ENCODE measurements at regions not wholly inside any gene's neighbourhood (a gene's known extent, or its start where the extent isn't known, plus 50 kb on each side); places are given as distances from the start of the nearest gene placed in this dataset.

GRCh38 chr11:87405843-87406242, 368.1 kb downstream of the TMEM135 start:
- no peak for DNase-seq

- DNase-seq, result no peak
These were observed 367.6 kb downstream of the TMEM135 start for GRCh38 chr11:87405356-87405755.

GRCh38 chr11:87401653-87402052, 363.9 kb downstream of the TMEM135 start:
- DNase-seq, result no peak

- no peak for DNase-seq
These were observed 361.6 kb downstream of the TMEM135 start for GRCh38 chr11:87399341-87399740.

GRCh38 chr11:87398931-87399330, 361.2 kb downstream of the TMEM135 start:
- DNase-seq, result no peak

- DNase-seq, result peak; percentile 10
These were observed 359.5 kb downstream of the TMEM135 start for GRCh38 chr11:87397011-87397865.

GRCh38 chr11:87394924-87395323, 357.2 kb downstream of the TMEM135 start:
- DNase-seq, result no peak

GRCh38 chr11:87392665-87393064, 354.9 kb downstream of the TMEM135 start:
- no peak for DNase-seq

GRCh38 chr11:87391496-87391895, 353.8 kb downstream of the TMEM135 start:
- no peak for DNase-seq

GRCh38 chr11:87384078-87384729, 346.5 kb downstream of the TMEM135 start:
- no peak for DNase-seq

GRCh38 chr11:87374038-87374807, 336.5 kb downstream of the TMEM135 start:
- DNase-seq, result no peak

Data from hematopoietic multipotent progenitor cell treated with erythropoietin and hydrocortisone succinate and interleukin-3 and kit ligand, for 6 days (in vitro differentiated cells).